ENCODE measurements at regions not wholly inside any gene's neighbourhood (a gene's known extent, or its start where the extent isn't known, plus 50 kb on each side); places are given as distances from the start of the nearest gene placed in this dataset.

DNA sequence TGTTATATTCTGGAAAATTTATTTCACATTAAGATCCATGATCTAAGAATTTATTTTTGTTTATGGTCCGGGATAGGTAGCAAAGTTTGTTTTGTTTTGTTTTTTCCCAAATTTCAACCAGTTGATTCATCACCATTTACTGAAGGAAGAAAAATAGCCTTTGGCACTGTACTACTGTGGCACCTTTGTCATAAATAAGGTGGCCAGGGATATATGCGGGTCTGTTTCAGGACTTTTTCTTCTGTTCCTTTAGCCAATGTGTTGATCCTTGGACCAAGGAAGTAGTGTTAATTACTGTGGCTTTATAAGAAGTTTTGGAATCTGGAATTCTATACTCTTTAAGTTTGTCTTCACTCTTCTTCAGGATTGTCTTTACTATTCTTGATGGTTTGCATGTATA, 171.7 kb downstream of the FAXC start:
- Histone ChIP-seq H3K4me2 (ENCODE audit: low read length) (no peak overlapping the region), H4K20me1 (ENCODE audit: insufficient read depth, low read length) (no peaks in the 10 kb centered on the region)
- CTCF ChIA-PET (ENCODE audit: unreplicated experiment), result no interaction called here

DNA sequence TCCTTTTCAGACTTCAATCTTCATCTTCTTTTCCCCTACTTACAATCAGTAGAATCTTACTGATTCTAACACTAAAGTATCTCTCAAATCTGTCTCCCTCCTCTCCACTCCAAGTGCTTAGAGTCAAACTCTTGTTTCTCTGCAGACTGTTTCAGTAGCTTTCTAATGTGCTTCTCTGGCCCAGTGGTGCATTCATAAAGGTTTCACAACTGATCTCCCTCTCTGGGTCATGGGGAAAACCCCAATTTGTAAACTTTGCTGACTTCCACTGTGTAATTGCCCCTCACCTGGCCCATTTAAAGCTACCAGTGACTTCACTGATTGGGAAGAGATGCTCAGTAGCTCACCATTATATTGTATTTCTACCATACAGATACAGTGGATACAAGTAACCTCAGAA, 183.6 kb downstream of the FAXC start:
- no peak overlapping the region for H3K27ac ChIP-seq (ENCODE audit: low read depth, low read length, poor library complexity, severe bottlenecking)
- no peaks in the 10 kb centered on the region for H3K36me3 ChIP-seq (ENCODE audit: insufficient read depth, low read length)
- H4K20me1 ChIP-seq (ENCODE audit: insufficient read depth, low read length), result no peaks in the 10 kb centered on the region
- BruUV-seq (replicated peaks), result no TSS peak
- H2AFZ ChIP-seq (ENCODE audit: low read length), result no peak overlapping the region
- ChIA-PET CTCF (ENCODE audit: unreplicated experiment) (no interaction called here), POLR2A (no interaction called here)
- H3K4me2 ChIP-seq (ENCODE audit: low read length), result no peak overlapping the region
- TF ChIP-seq, protein P1, sequence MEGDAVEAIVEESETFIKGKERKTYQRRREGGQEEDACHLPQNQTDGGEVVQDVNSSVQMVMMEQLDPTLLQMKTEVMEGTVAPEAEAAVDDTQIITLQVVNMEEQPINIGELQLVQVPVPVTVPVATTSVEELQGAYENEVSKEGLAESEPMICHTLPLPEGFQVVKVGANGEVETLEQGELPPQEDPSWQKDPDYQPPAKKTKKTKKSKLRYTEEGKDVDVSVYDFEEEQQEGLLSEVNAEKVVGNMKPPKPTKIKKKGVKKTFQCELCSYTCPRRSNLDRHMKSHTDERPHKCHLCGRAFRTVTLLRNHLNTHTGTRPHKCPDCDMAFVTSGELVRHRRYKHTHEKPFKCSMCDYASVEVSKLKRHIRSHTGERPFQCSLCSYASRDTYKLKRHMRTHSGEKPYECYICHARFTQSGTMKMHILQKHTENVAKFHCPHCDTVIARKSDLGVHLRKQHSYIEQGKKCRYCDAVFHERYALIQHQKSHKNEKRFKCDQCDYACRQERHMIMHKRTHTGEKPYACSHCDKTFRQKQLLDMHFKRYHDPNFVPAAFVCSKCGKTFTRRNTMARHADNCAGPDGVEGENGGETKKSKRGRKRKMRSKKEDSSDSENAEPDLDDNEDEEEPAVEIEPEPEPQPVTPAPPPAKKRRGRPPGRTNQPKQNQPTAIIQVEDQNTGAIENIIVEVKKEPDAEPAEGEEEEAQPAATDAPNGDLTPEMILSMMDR (conservative IDR thresholded peaks at IDR 0.05; ENCODE audit: low read length), result no peak
- TF ChIP-seq EZH2phosphoT487 (IDR thresholded peaks at IDR 0.05; ENCODE audit: borderline replicate concordance, low read depth, low read length), result no peak
- intact Hi-C loops (cut with micrococcal nuclease; ENCODE audit: unreplicated experiment), result no loop called here
- no peak overlapping the region for H3K4me3 ChIP-seq (ENCODE audit: low read depth, low read length, poor library complexity, severe bottlenecking)
- no peaks in the 10 kb centered on the region for H3K4me1 ChIP-seq (ENCODE audit: insufficient read depth, low read length, poor library complexity, severe bottlenecking)
- H3K9me2 ChIP-seq (ENCODE audit: insufficient read depth, low read length), result no peaks in the 10 kb centered on the region
- no peaks in the 10 kb centered on the region for H3K79me2 ChIP-seq (ENCODE audit: insufficient read depth, low read depth, low read length)
- no peaks in the 10 kb centered on the region for H3K9me3 ChIP-seq (ENCODE audit: low read length)
- no peak for DNase-seq (ENCODE audit: low spot score)

More for the DNA sequence above, 171.7 kb downstream of the FAXC start:
- no peak overlapping the region for H3K27ac ChIP-seq (ENCODE audit: low read depth, low read length, poor library complexity, severe bottlenecking)
- no peaks in the 10 kb centered on the region for H3K36me3 ChIP-seq (ENCODE audit: insufficient read depth, low read length)
- H3K4me1 ChIP-seq (ENCODE audit: insufficient read depth, low read length, poor library complexity, severe bottlenecking), result no peaks in the 10 kb centered on the region
- no TSS peak for BruUV-seq (replicated peaks)
- intact Hi-C loops (cut with micrococcal nuclease; ENCODE audit: unreplicated experiment), result no loop called here
- no peaks in the 10 kb centered on the region for H3K79me2 ChIP-seq (ENCODE audit: insufficient read depth, low read depth, low read length)
- H3K9me2 ChIP-seq (ENCODE audit: insufficient read depth, low read length), result no peaks in the 10 kb centered on the region
- no peak overlapping the region for H2AFZ ChIP-seq (ENCODE audit: low read length)
- TF ChIP-seq EZH2phosphoT487 (IDR thresholded peaks at IDR 0.05; ENCODE audit: borderline replicate concordance, low read depth, low read length), result no peak
- TF ChIP-seq, protein P1 (conservative IDR thresholded peaks at IDR 0.05; ENCODE audit: low read length), result no peak
- DNase-seq (ENCODE audit: low spot score), result no peak
- no peak overlapping the region for H3K4me3 ChIP-seq (ENCODE audit: low read depth, low read length, poor library complexity, severe bottlenecking)
- POLR2A ChIA-PET, result no interaction called here
- H3K9me3 ChIP-seq (ENCODE audit: low read length), result peaks cover 7% of the 10 kb centered on the region; the same call in 1 of the 2 replicates

DNA sequence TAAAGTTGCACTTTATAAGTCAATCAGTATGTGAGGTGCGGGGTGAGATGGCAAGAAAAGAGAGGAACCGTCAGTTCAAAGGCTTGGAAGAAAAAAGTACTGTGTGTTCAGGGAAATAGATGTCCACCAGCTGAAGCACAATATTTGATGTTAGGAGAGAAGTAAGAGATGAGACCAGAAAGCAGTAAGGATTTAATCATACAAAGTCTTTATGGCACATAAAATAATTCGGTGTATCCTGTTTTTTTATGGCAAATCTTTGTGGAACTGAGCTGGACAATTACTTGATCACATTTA, 197.2 kb downstream of the FAXC start:
- Histone ChIP-seq H2AFZ (ENCODE audit: low read length) (no peak overlapping the region), H3K4me2 (ENCODE audit: low read length) (no peak overlapping the region), H3K9me3 (ENCODE audit: low read length) (no peaks in the 10 kb centered on the region), H3K36me3 (ENCODE audit: insufficient read depth, low read length) (no peaks in the 10 kb centered on the region), H3K27ac (ENCODE audit: low read depth, low read length, poor library complexity, severe bottlenecking) (no peak overlapping the region), H3K4me1 (ENCODE audit: insufficient read depth, low read length, poor library complexity, severe bottlenecking) (no peaks in the 10 kb centered on the region), H4K20me1 (ENCODE audit: insufficient read depth, low read length) (no peaks in the 10 kb centered on the region), H3K4me3 (ENCODE audit: low read depth, low read length, poor library complexity, severe bottlenecking) (no peak overlapping the region), H3K9me2 (ENCODE audit: insufficient read depth, low read length) (no peaks in the 10 kb centered on the region), H3K79me2 (ENCODE audit: insufficient read depth, low read depth, low read length) (no peaks in the 10 kb centered on the region)
- no peak for DNase-seq (ENCODE audit: low spot score)
- POLR2A ChIA-PET, result interaction anchor here (0.7 kb wide), 1 partner anchor 703 kb away, joined by 3 read pairs; no protein-coding TSS in a partner anchor
- CTCF ChIA-PET (ENCODE audit: unreplicated experiment), result no interaction called here
- TF ChIP-seq, protein P1 (conservative IDR thresholded peaks at IDR 0.05; ENCODE audit: low read length), result peak; percentile 40; the same call in 1 of the 2 replicates
- TF ChIP-seq EZH2phosphoT487 (IDR thresholded peaks at IDR 0.05; ENCODE audit: borderline replicate concordance, low read depth, low read length), result no peak
- intact Hi-C loops (cut with micrococcal nuclease; ENCODE audit: unreplicated experiment), result loop anchor here (10.0 kb wide), 1 partner anchor 93 kb away; no protein-coding TSS in a partner anchor
- no TSS peak for BruUV-seq (replicated peaks)
